ENCODE measurements at regions not wholly inside any gene's neighbourhood (a gene's known extent, or its start where the extent isn't known, plus 50 kb on each side); places are given as distances from the start of the nearest gene placed in this dataset.

GRCh38 chr20:58053391-58054055 is 174.9 kb downstream of the ANKRD60 start:
- DNase-seq, result no peak

GRCh38 chr20:58051367-58051766 is 177.1 kb downstream of the ANKRD60 start:
- intact Hi-C loops (cut with micrococcal nuclease), result no loop called here

More at GRCh38 chr20:58053391-58054055, 174.9 kb downstream of the ANKRD60 start:
- Histone ChIP-seq H3K36me3 (peaks cover 6% of the 10 kb centered on the region), H3K9me3 (replicated peaks) (peaks cover 14% of the 10 kb centered on the region), H3K4me1 (peaks cover 10% of the 10 kb centered on the region), H3K4me3 (no peak overlapping the region), H3K27ac (replicated peaks) (no peak overlapping the region), H3K27me3 (ENCODE audit: low read depth) (peaks cover 40% of the 10 kb centered on the region)
- intact Hi-C loops (cut with micrococcal nuclease), result no loop called here
- no peak for TF ChIP-seq CTCF (IDR thresholded peaks at IDR 0.05; ENCODE audit: borderline replicate concordance)

GRCh38 chr20:58048096-58048702 is 180.3 kb downstream of the ANKRD60 start:
- DNase-seq, result no peak
- Histone ChIP-seq H3K27ac (replicated peaks) (no peak overlapping the region), H3K9me3 (replicated peaks) (peaks cover 14% of the 10 kb centered on the region), H3K4me1 (peaks cover 2% of the 10 kb centered on the region), H3K4me3 (no peak overlapping the region), H3K27me3 (ENCODE audit: low read depth) (peaks cover 13% of the 10 kb centered on the region), H3K36me3 (peaks cover 6% of the 10 kb centered on the region)
- intact Hi-C loops (cut with micrococcal nuclease), result no loop called here
- no peak for TF ChIP-seq CTCF (IDR thresholded peaks at IDR 0.05; ENCODE audit: borderline replicate concordance)

More at GRCh38 chr20:58051367-58051766, 177.1 kb downstream of the ANKRD60 start:
- Histone ChIP-seq H3K27me3 (ENCODE audit: low read depth) (peaks cover 24% of the 10 kb centered on the region), H3K4me1 (peaks cover 10% of the 10 kb centered on the region), H3K27ac (replicated peaks) (no peak overlapping the region), H3K4me3 (no peak overlapping the region), H3K36me3 (peaks cover 6% of the 10 kb centered on the region), H3K9me3 (replicated peaks) (peaks cover 14% of the 10 kb centered on the region)
- DNase-seq, result no peak
- no peak for TF ChIP-seq CTCF (IDR thresholded peaks at IDR 0.05; ENCODE audit: borderline replicate concordance)

- H3K36me3 ChIP-seq, result peaks cover under 1% of the 10 kb centered on the region
- DNase-seq, result no peak
- no peak overlapping the region for H3K27ac ChIP-seq (replicated peaks)
- H3K4me3 ChIP-seq, result no peak overlapping the region
- intact Hi-C loops (cut with micrococcal nuclease), result no loop called here
- TF ChIP-seq CTCF (IDR thresholded peaks at IDR 0.05; ENCODE audit: borderline replicate concordance), result no peak
- peaks cover 5% of the 10 kb centered on the region for H3K4me1 ChIP-seq
- peaks cover 6% of the 10 kb centered on the region for H3K9me3 ChIP-seq (replicated peaks)
- H3K27me3 ChIP-seq (ENCODE audit: low read depth), result peaks cover 15% of the 10 kb centered on the region
Measured at GRCh38 chr20:58046311-58046710, 182.1 kb downstream of the ANKRD60 start.

- H3K36me3 ChIP-seq, result no peaks in the 10 kb centered on the region
- H3K27ac ChIP-seq (replicated peaks), result no peak overlapping the region
- peaks cover 5% of the 10 kb centered on the region for H3K4me1 ChIP-seq
- no peak for TF ChIP-seq CTCF (IDR thresholded peaks at IDR 0.05; ENCODE audit: borderline replicate concordance)
- H3K4me3 ChIP-seq, result no peak overlapping the region
- peaks cover 15% of the 10 kb centered on the region for H3K27me3 ChIP-seq (ENCODE audit: low read depth)
- intact Hi-C loops (cut with micrococcal nuclease), result no loop called here
- no peak for DNase-seq
- no peaks in the 10 kb centered on the region for H3K9me3 ChIP-seq (replicated peaks)
Measured at GRCh38 chr20:58045579-58045978, 182.9 kb downstream of the ANKRD60 start.

All from left ventricle myocardium inferior (tissue), 1 donor.